Heart right ventricle (tissue), 16 donors: ENCODE measurements at regions not wholly inside any gene's neighbourhood (a gene's known extent, or its start where the extent isn't known, plus 50 kb on each side); places are given as distances from the start of the nearest gene placed in this dataset.

ENCODE experiments used
- ATAC-seq, 8 donors: fragments of 200-7000 bp; cut with Tn5 transposase; one replicate each; pipeline ENCODE4 v1.9.1; 2020; ENCODE audit warnings: mild to moderate bottlenecking in 8 of 8, moderate library complexity in 8 of 8, moderate number of reproducible peaks in 1 of 8
- DNase-seq, 2 donors: peaks; one replicate each; pipeline ENCODE4 v3.0.0-alpha.2; 2020
- H3K27ac ChIP-seq, 10 donors: fragments of 200-600 bp; sonication (generic) in 2 of 10; one replicate each; pipeline versions ENCODE4 v1.5.0 to v1.8.0; 2020 to 2022; ENCODE audit warnings: mild to moderate bottlenecking in 3 of 10
- H3K27me3 ChIP-seq, 7 donors: fragments of 200-600 bp; one replicate each; pipeline ENCODE4 v1.8.0; 2021 to 2022; ENCODE audit warnings: mild to moderate bottlenecking in 2 of 7
- H3K36me3 ChIP-seq, 9 donors: fragments of 200-600 bp; sonication (generic) in 1 of 9; one replicate each; pipeline versions ENCODE4 v1.5.0 to v1.8.0; 2020 to 2022; ENCODE audit warnings: mild to moderate bottlenecking in 2 of 9
- H3K4me1 ChIP-seq, 9 donors: fragments of 200-600 bp; sonication (generic) in 1 of 9; one replicate each; pipeline versions ENCODE4 v1.5.0 to v1.8.0; 2020 to 2022; ENCODE audit warnings: mild to moderate bottlenecking in 4 of 9
- H3K4me3 ChIP-seq, 10 donors: fragments of 200-600 bp; sonication (generic) in 2 of 10; one replicate each; pipeline versions ENCODE4 v1.5.0 to v1.8.0; 2020 to 2022; ENCODE audit warnings: mild to moderate bottlenecking in 7 of 10, moderate library complexity in 2 of 10
- H3K9me3 ChIP-seq, 11 donors: fragments of 200-600 bp in 10 of 11; sonication (generic) in 2 of 11; one replicate each; pipeline versions ENCODE4 v1.5.0 to v1.8.0; 2013 to 2022; ENCODE audit warnings: mild to moderate bottlenecking in 2 of 11, control low read depth in 1 of 11, moderate library complexity in 1 of 11
- CTCF ChIP-seq, 9 donors: fragments of 200-600 bp; sonication (generic) in 2 of 9; IDR thresholded peaks; one replicate each; pipeline versions ENCODE4 v1.5.0 to v1.8.0; 2021 to 2022; ENCODE audit warnings: antibody characterized with exemption in 9 of 9, mild to moderate bottlenecking in 5 of 9, moderate library complexity in 1 of 9
- WGBS, 2 donors: extraction: QIAGEN DNeasy Blood & Tissue Kit; methylation state at CpG; one replicate each; pipeline ENCODE4 v1.1.7; 2013; ENCODE audit warnings: inconsistent platforms in 1 of 2; 5-methylcytosine and 5-hydroxymethylcytosine counted together
- intact Hi-C, 10 donors: fragments of 100-400 bp; cut with DNase I; formaldehyde crosslinking; loops; one replicate each; pipeline versions ENCODE4 v1.11.1 to v1.14.2; 2022
- donor health status: Arrhythmogenic right ventricular cardiomyopathy.
- donor health status: ischemic (EF 13 %, LVEDD 7.1; RV severe dilation, severe dysfunction).
- donor health status: healthy with polysubstance abuse.
- donor health status: DM: no; HTN: yes; CAD: no.
- donor health status: DM: no; HTN: no; CAD: no.
- donor health status: ischemic (EF 25% LVEDD 6.9; RV normal size, moderate dysfunction).
- donor health status: ischemic (EF 25% LVEDD 5.7; RV mildly dilated, moderate dysfunction).
- donor health status: healthy.
- donor health status: DM: yes; HTN: yes; CAD: no.
- donor health status: Ischemic cardiomyopathy.
- donor health status: ischemic (EF 35%, LVEDD 5.7; RV mildly dilated, moderate dysfunction).
- donor health status: nonischemic (EF 11% LVEDD 7.7; RV severe dilation, severe dysfunction).
- donor health status: DM: yes; HTN: yes; CAD: no.
- donor health status: PGD.
- donor health status: ischemic (EF 29% LVEDD 5.4; RV normal size, mild dysfunction).
- donor health status: nonischemic (EF 23%, LVEDD 6.1; RV moderate dilation, normal function).

- no peaks in the 10 kb centered on the region for H3K27me3 ChIP-seq
- TF ChIP-seq CTCF (IDR thresholded peaks at IDR 0.05): no peak
- ATAC-seq: no peak
- WGBS, 2 donors: 92 to 93% methylated on average over 2 of the region's 2 CpGs
- no peak overlapping the region for H3K27ac ChIP-seq
- H3K4me1 ChIP-seq: no peaks in the 10 kb centered on the region
- no peaks in the 10 kb centered on the region for H3K36me3 ChIP-seq
- no peak overlapping the region for H3K4me3 ChIP-seq
- no peak for DNase-seq
- H3K9me3 ChIP-seq: peaks cover 0 to 32% (median 12%) of the 10 kb centered on the region in 11 donors
- intact Hi-C loops: no loop called here
Observed at GRCh38 chr2:146173934-146174333, 1654.0 kb upstream of the ZEB2 start.

- H3K4me3 ChIP-seq: no peak overlapping the region
- no peak for DNase-seq
- ATAC-seq: no peak
- H3K4me1 ChIP-seq: no peaks in the 10 kb centered on the region
- WGBS, 2 donors: 84 to 86% methylated on average over 3 of the region's 3 CpGs
- TF ChIP-seq CTCF (IDR thresholded peaks at IDR 0.05): no peak
- H3K9me3 ChIP-seq: peaks cover 0 to 2% (median 0%) of the 10 kb centered on the region in 11 donors
- H3K27ac ChIP-seq: no peak overlapping the region
- H3K36me3 ChIP-seq: no peaks in the 10 kb centered on the region
- intact Hi-C loops: no loop called here
- H3K27me3 ChIP-seq: no peaks in the 10 kb centered on the region
Observed at GRCh38 chr2:146161256-146161882, 1641.5 kb upstream of the ZEB2 start.

DNA sequence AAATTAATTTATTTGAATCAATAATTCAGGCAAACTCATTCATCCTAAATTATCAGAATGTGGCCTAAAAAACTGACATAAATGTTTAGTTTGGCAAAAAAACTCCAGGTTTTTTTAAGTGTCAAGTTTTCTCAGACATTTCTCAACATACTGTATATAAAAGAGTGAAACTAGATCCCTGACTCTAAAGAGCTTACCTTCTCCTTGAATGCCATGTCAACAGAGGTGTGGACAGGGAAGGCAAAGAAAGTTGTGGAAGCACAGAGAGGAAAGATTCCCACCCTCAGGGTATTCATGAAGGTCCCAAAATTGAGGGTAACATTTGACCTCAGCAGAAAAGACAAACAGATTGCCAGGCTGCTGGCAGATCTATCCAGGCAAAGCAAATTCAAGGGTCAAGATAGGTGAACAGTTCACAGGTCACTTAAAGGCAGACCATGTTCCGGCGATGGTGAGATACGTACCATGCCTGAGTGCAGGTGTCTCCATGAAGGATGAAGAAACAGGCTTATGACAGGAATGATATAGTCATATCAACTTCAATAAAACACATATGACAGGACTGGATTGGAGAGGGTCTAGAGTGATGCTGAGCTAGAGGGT, 1638.3 kb upstream of the ZEB2 start:
- Histone ChIP-seq H3K36me3 (no peaks in the 10 kb centered on the region), H3K9me3 (peaks cover 0 to 2% (median 0%) of the 10 kb centered on the region in 11 donors), H3K4me1 (no peaks in the 10 kb centered on the region), H3K4me3 (no peak overlapping the region), H3K27me3 (no peaks in the 10 kb centered on the region), H3K27ac (no peak overlapping the region)
- WGBS, 2 donors: 97 to 98% methylated on average over 3 of the region's 3 CpGs
- intact Hi-C loops: no loop called here
- DNase-seq (no peak), ATAC-seq (no peak)
- no peak for TF ChIP-seq CTCF (IDR thresholded peaks at IDR 0.05)

DNA sequence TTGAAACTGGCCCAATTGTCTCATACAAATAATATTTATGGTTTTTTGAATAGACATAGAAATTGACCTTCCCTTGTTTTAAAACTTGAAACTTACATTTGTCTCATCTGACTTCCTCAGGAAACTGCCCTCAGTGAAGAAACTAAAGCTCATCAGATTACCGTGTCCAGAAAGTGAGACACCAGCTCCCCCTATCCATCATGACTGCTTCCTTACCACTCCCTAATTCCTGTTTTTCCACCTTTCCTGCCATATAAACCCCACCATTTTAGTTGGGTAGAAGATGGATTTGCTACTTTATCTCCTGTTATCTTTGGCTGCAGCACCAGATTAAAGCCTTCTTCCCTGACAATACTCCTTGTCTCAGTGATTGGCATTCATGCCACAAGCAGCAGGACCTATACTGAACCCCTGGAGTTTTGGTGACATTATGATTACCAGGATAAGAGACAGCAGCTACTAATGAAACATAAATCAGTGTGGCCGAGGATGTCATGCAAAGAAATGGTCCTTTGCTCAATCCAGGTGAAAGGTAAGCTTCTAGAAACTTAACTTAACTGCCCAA, 1627.6 kb upstream of the ZEB2 start:
- intact Hi-C loops: no loop called here
- no peak overlapping the region for H3K27ac ChIP-seq
- no peaks in the 10 kb centered on the region for H3K27me3 ChIP-seq
- DNase-seq: no peak
- 67 to 75% methylated on average over 2 of the region's 2 CpGs for WGBS, 2 donors
- H3K9me3 ChIP-seq: peaks cover 0 to 8% (median 0%) of the 10 kb centered on the region in 11 donors
- H3K4me3 ChIP-seq: no peak overlapping the region
- no peaks in the 10 kb centered on the region for H3K4me1 ChIP-seq
- ATAC-seq: no peak
- no peak for TF ChIP-seq CTCF (IDR thresholded peaks at IDR 0.05)
- H3K36me3 ChIP-seq: no peaks in the 10 kb centered on the region
